ENCODE measurements at regions not wholly inside any gene's neighbourhood (a gene's known extent, or its start where the extent isn't known, plus 50 kb on each side); places are given as distances from the start of the nearest gene placed in this dataset.

- TF ChIP-seq CTCF (conservative IDR thresholded peaks at IDR 0.05; ENCODE audit: low read length) (no peak), EZH2phosphoT487 (IDR thresholded peaks at IDR 0.05; ENCODE audit: borderline replicate concordance) (no peak)
Measured at GRCh38 chr12:78792052-78792698, 72.4 kb upstream of the SYT1 start.

Data from Loucy (cell line).